ENCODE measurements at regions not wholly inside any gene's neighbourhood (a gene's known extent, or its start where the extent isn't known, plus 50 kb on each side); places are given as distances from the start of the nearest gene placed in this dataset.

GRCh38 chrX:9302381-9302780 lies 162.5 kb upstream of the TBL1X start:
- Histone ChIP-seq H3K9ac (ENCODE audit: low read depth, low read length) (no peak overlapping the region), H3K27ac (ENCODE audit: low read length) (no peak overlapping the region), H3K4me1 (ENCODE audit: insufficient read depth, low read length) (no peaks in the 10 kb centered on the region), H3K36me3 (ENCODE audit: insufficient read depth, low read depth, low read length) (no peaks in the 10 kb centered on the region), H3K9me3 (ENCODE audit: insufficient read depth, low read depth, low read length) (no peaks in the 10 kb centered on the region), H3K27me3 (ENCODE audit: insufficient read depth, low read length) (no peaks in the 10 kb centered on the region), H3K4me3 (ENCODE audit: low read length) (no peak overlapping the region)

DNA sequence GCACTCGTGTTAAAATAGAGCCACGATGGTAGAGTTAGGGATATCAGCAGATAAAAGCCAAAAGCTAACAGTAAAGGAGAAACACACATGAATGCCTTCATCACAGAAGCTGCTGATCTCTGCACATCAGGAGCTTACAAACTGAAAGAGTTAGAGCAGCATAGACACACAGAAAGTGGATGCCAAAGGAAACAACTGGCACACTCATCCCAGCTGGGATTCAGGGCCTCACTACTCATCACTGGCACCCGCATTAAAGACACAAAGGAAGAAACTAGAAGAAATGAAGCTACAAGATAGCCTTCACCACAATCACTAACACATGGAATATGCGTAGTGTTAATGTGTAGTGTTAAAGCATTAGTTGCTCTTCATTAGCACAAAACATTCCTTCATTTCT lies 156.4 kb upstream of the TBL1X start:
- no peaks in the 10 kb centered on the region for H3K4me1 ChIP-seq (ENCODE audit: insufficient read depth, low read length)
- H3K27me3 ChIP-seq (ENCODE audit: insufficient read depth, low read length) = no peaks in the 10 kb centered on the region
- no peaks in the 10 kb centered on the region for H3K9me3 ChIP-seq (ENCODE audit: insufficient read depth, low read depth, low read length)
- no peak overlapping the region for H3K4me3 ChIP-seq (ENCODE audit: low read length)
- H3K9ac ChIP-seq (ENCODE audit: low read depth, low read length) = no peak overlapping the region
- H3K27ac ChIP-seq (ENCODE audit: low read length) = no peak overlapping the region
- no peaks in the 10 kb centered on the region for H3K36me3 ChIP-seq (ENCODE audit: insufficient read depth, low read depth, low read length)

DNA sequence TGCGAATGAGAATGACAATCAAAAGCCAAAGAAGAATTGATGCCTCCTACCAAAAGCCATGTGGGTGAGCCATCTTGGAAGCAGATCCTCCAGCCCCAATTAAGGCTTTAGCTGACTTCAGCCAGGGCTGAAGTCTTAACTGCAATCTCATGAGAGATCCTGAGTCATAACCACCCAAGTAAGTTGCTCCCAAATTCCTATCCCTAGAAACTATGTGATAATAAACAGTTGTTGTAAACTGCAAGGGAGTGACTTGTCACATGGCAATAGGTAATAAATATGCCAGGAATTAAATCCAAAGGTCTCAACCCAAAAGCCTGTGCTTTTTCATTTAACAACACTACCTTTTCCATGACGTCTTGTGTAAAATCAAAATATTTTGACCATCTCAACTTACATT lies 154.2 kb upstream of the TBL1X start:
- H3K36me3 ChIP-seq (ENCODE audit: insufficient read depth, low read depth, low read length) = no peaks in the 10 kb centered on the region
- no peaks in the 10 kb centered on the region for H3K4me1 ChIP-seq (ENCODE audit: insufficient read depth, low read length)
- no peaks in the 10 kb centered on the region for H3K27me3 ChIP-seq (ENCODE audit: insufficient read depth, low read length)
- H3K4me3 ChIP-seq (ENCODE audit: low read length) = no peak overlapping the region
- H3K9ac ChIP-seq (ENCODE audit: low read depth, low read length) = no peak overlapping the region
- no peaks in the 10 kb centered on the region for H3K9me3 ChIP-seq (ENCODE audit: insufficient read depth, low read depth, low read length)
- H3K27ac ChIP-seq (ENCODE audit: low read length) = no peak overlapping the region

DNA sequence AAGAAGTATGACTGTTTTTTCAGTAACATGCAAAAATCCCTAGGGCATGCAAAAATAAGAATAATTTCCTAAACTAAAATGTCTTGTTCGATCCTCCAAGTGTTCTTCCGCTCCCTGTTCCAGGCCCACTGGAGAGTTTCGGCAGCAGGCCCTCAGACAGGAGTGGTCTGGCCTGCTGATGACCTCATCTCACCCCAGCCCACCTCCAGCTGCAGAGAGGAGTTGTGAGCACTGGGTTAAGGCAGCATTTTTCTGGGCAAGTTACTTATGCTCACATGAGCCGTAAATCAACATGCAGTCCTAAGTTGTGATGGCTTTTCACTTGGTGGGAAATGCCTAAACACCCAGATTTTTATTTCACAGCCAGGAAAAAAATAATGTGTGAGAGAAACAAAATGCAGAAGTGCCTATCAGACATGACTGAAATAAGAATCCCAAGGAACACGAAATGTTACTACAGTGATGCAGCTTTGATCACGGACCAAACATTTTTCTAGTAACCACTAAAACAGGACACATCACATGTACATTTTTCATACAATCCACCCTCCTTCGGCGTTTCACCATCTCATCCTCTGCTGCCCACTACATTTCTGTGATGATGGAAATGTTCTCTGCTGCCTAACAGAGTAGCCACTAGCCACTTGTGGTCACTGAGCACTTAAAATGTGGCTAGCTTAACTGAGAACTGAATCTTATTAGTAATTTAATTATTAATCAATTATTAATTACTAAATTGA lies 153.3 kb upstream of the TBL1X start:
- Histone ChIP-seq H3K36me3 (ENCODE audit: insufficient read depth, low read depth, low read length) (no peaks in the 10 kb centered on the region), H3K9ac (ENCODE audit: low read depth, low read length) (no peak overlapping the region), H3K27me3 (ENCODE audit: insufficient read depth, low read length) (no peaks in the 10 kb centered on the region), H3K27ac (ENCODE audit: low read length) (no peak overlapping the region), H3K9me3 (ENCODE audit: insufficient read depth, low read depth, low read length) (no peaks in the 10 kb centered on the region), H3K4me1 (ENCODE audit: insufficient read depth, low read length) (no peaks in the 10 kb centered on the region), H3K4me3 (ENCODE audit: low read length) (no peak overlapping the region)

GRCh38 chrX:9312922-9313867 lies 151.7 kb upstream of the TBL1X start:
- H3K36me3 ChIP-seq (ENCODE audit: insufficient read depth, low read depth, low read length) = no peaks in the 10 kb centered on the region
- H3K9me3 ChIP-seq (ENCODE audit: insufficient read depth, low read depth, low read length) = no peaks in the 10 kb centered on the region
- no peaks in the 10 kb centered on the region for H3K4me1 ChIP-seq (ENCODE audit: insufficient read depth, low read length)
- no peak overlapping the region for H3K9ac ChIP-seq (ENCODE audit: low read depth, low read length)
- H3K27me3 ChIP-seq (ENCODE audit: insufficient read depth, low read length) = no peaks in the 10 kb centered on the region
- no peak overlapping the region for H3K27ac ChIP-seq (ENCODE audit: low read length)
- H3K4me3 ChIP-seq (ENCODE audit: low read length) = no peak overlapping the region

- no peak overlapping the region for H3K27ac ChIP-seq (ENCODE audit: low read length)
- no peak overlapping the region for H3K4me3 ChIP-seq (ENCODE audit: low read length)
- H3K9me3 ChIP-seq (ENCODE audit: insufficient read depth, low read depth, low read length) = no peaks in the 10 kb centered on the region
- H3K4me1 ChIP-seq (ENCODE audit: insufficient read depth, low read length) = no peaks in the 10 kb centered on the region
- H3K36me3 ChIP-seq (ENCODE audit: insufficient read depth, low read depth, low read length) = no peaks in the 10 kb centered on the region
- H3K9ac ChIP-seq (ENCODE audit: low read depth, low read length) = no peak overlapping the region
- no peaks in the 10 kb centered on the region for H3K27me3 ChIP-seq (ENCODE audit: insufficient read depth, low read length)
These were observed 149.8 kb upstream of the TBL1X start for GRCh38 chrX:9315086-9315485.

DNA sequence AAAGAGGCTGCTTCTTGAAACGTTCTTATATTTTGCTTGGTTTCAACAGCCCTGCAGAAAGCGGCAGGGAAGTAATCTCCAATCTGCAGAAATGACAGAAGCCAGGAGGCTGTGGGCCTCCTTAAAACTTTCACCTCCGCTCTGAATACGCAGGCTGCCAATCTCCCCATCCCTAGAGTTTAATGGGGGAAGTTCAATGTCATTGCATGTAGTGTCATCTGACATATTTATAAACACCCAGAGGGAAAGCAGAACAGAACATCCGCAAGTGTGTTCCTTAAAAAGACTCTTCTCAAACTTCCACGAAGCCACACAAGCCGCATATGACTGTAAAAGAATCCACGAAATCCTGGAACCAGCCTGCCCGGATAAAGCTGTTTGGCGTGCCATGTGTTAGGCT lies 148.8 kb upstream of the TBL1X start:
- H3K9ac ChIP-seq (ENCODE audit: low read depth, low read length) = no peak overlapping the region
- no peaks in the 10 kb centered on the region for H3K9me3 ChIP-seq (ENCODE audit: insufficient read depth, low read depth, low read length)
- no peaks in the 10 kb centered on the region for H3K36me3 ChIP-seq (ENCODE audit: insufficient read depth, low read depth, low read length)
- no peak overlapping the region for H3K4me3 ChIP-seq (ENCODE audit: low read length)
- no peaks in the 10 kb centered on the region for H3K4me1 ChIP-seq (ENCODE audit: insufficient read depth, low read length)
- no peak overlapping the region for H3K27ac ChIP-seq (ENCODE audit: low read length)
- H3K27me3 ChIP-seq (ENCODE audit: insufficient read depth, low read length) = no peaks in the 10 kb centered on the region

DNA sequence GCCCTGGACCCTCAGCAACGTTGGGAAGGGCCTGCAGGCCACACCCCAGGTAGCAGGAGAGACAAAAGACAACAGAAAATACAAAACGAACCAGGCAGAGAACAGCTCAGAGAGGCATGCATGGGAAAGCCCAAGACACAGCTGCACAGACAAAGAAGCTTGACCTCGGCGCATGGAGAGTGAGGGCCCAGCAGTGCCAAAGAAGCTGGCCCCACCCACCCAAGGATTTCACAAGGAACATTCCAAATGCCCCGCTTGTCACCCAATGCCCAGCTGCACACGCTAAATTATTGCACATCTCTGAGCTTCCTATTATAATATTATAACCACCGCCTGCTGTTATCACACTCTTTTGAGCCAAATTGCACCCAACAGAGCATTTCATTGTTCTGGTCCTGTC lies 147.7 kb upstream of the TBL1X start:
- no peaks in the 10 kb centered on the region for H3K9me3 ChIP-seq (ENCODE audit: insufficient read depth, low read depth, low read length)
- no peaks in the 10 kb centered on the region for H3K36me3 ChIP-seq (ENCODE audit: insufficient read depth, low read depth, low read length)
- no peak overlapping the region for H3K27ac ChIP-seq (ENCODE audit: low read length)
- H3K9ac ChIP-seq (ENCODE audit: low read depth, low read length) = no peak overlapping the region
- no peaks in the 10 kb centered on the region for H3K4me1 ChIP-seq (ENCODE audit: insufficient read depth, low read length)
- no peak overlapping the region for H3K4me3 ChIP-seq (ENCODE audit: low read length)
- no peaks in the 10 kb centered on the region for H3K27me3 ChIP-seq (ENCODE audit: insufficient read depth, low read length)

GRCh38 chrX:9318213-9318612 lies 146.6 kb upstream of the TBL1X start:
- H3K4me3 ChIP-seq (ENCODE audit: low read length) = no peak overlapping the region
- no peaks in the 10 kb centered on the region for H3K36me3 ChIP-seq (ENCODE audit: insufficient read depth, low read depth, low read length)
- no peaks in the 10 kb centered on the region for H3K9me3 ChIP-seq (ENCODE audit: insufficient read depth, low read depth, low read length)
- no peaks in the 10 kb centered on the region for H3K27me3 ChIP-seq (ENCODE audit: insufficient read depth, low read length)
- no peaks in the 10 kb centered on the region for H3K4me1 ChIP-seq (ENCODE audit: insufficient read depth, low read length)
- H3K9ac ChIP-seq (ENCODE audit: low read depth, low read length) = no peak overlapping the region
- no peak overlapping the region for H3K27ac ChIP-seq (ENCODE audit: low read length)

DNA sequence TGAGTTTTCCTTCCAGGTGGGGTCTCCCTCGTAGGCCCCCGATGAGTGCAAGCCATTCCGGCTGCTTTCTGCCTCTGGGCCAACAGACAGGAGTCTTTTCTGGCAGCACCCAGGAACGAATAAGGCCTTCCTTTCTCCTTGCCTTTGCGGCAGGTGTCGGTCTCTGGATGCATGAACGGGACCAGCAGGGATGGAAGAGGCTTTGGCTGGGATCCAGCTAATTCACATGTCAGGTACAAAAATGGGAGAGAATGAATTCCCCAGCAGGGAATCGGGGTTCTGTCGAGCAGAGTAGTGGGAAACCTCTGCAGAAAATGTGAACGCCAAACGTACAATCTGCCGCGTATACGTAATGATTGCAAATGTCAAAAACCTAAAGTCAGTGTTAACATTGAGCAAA lies 146.1 kb upstream of the TBL1X start:
- no peaks in the 10 kb centered on the region for H3K4me1 ChIP-seq (ENCODE audit: insufficient read depth, low read length)
- no peaks in the 10 kb centered on the region for H3K36me3 ChIP-seq (ENCODE audit: insufficient read depth, low read depth, low read length)
- H3K4me3 ChIP-seq (ENCODE audit: low read length) = no peak overlapping the region
- no peak overlapping the region for H3K9ac ChIP-seq (ENCODE audit: low read depth, low read length)
- H3K27ac ChIP-seq (ENCODE audit: low read length) = no peak overlapping the region
- no peaks in the 10 kb centered on the region for H3K27me3 ChIP-seq (ENCODE audit: insufficient read depth, low read length)
- no peaks in the 10 kb centered on the region for H3K9me3 ChIP-seq (ENCODE audit: insufficient read depth, low read depth, low read length)

DNA sequence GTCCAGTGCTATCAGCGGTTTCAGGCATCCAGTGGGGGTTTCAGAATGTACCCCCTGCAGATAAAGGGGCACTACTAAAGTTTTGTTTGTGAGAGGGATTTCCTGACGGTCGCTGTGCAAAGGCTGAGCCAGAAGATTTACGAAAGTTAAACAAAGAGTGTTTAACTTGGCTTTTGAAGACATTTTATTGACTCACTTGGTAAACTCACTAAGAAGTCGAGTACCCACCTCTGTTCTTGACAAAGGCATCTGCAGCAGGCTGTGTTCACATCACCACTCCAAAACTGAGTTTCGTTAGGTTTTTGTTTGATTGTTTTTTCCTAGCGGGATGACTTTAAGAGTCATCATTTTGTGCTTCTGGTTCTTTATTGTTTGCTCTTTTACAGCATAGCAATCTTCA lies 143.9 kb upstream of the TBL1X start:
- no peak overlapping the region for H3K4me3 ChIP-seq (ENCODE audit: low read length)
- no peaks in the 10 kb centered on the region for H3K27me3 ChIP-seq (ENCODE audit: insufficient read depth, low read length)
- H3K9me3 ChIP-seq (ENCODE audit: insufficient read depth, low read depth, low read length) = no peaks in the 10 kb centered on the region
- no peak overlapping the region for H3K9ac ChIP-seq (ENCODE audit: low read depth, low read length)
- no peaks in the 10 kb centered on the region for H3K4me1 ChIP-seq (ENCODE audit: insufficient read depth, low read length)
- H3K27ac ChIP-seq (ENCODE audit: low read length) = no peak overlapping the region
- no peaks in the 10 kb centered on the region for H3K36me3 ChIP-seq (ENCODE audit: insufficient read depth, low read depth, low read length)

- no peaks in the 10 kb centered on the region for H3K27me3 ChIP-seq (ENCODE audit: insufficient read depth, low read length)
- no peak overlapping the region for H3K4me3 ChIP-seq (ENCODE audit: low read length)
- H3K36me3 ChIP-seq (ENCODE audit: insufficient read depth, low read depth, low read length) = no peaks in the 10 kb centered on the region
- H3K9me3 ChIP-seq (ENCODE audit: insufficient read depth, low read depth, low read length) = no peaks in the 10 kb centered on the region
- H3K27ac ChIP-seq (ENCODE audit: low read length) = no peak overlapping the region
- no peaks in the 10 kb centered on the region for H3K4me1 ChIP-seq (ENCODE audit: insufficient read depth, low read length)
- no peak overlapping the region for H3K9ac ChIP-seq (ENCODE audit: low read depth, low read length)
These were observed 140.2 kb upstream of the TBL1X start for GRCh38 chrX:9324676-9325075.

Data from iPS-20b (cell line).